ENCODE measurements at regions not wholly inside any gene's neighbourhood (a gene's known extent, or its start where the extent isn't known, plus 50 kb on each side); places are given as distances from the start of the nearest gene placed in this dataset.

DNA sequence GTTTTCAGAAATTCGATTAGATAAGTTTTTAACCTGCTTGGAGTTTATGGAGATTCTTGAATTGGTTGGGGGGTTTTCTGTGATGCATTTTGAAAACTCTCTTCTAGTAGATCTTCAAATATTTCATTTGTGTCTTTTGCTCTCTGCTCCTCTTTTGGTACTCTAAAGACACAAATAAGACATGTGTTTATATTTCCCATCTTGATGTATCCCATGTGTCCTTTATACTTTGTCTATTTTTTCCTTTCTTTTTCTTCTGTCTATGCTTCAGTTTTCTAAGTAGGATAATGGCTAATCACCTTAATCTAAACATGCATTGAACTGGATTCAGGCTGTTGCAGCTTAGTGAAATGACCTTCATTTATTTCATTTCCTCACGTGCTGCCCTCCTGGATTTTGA, 63.8 kb upstream of the C1orf87 start:
- TF ChIP-seq, protein P1, sequence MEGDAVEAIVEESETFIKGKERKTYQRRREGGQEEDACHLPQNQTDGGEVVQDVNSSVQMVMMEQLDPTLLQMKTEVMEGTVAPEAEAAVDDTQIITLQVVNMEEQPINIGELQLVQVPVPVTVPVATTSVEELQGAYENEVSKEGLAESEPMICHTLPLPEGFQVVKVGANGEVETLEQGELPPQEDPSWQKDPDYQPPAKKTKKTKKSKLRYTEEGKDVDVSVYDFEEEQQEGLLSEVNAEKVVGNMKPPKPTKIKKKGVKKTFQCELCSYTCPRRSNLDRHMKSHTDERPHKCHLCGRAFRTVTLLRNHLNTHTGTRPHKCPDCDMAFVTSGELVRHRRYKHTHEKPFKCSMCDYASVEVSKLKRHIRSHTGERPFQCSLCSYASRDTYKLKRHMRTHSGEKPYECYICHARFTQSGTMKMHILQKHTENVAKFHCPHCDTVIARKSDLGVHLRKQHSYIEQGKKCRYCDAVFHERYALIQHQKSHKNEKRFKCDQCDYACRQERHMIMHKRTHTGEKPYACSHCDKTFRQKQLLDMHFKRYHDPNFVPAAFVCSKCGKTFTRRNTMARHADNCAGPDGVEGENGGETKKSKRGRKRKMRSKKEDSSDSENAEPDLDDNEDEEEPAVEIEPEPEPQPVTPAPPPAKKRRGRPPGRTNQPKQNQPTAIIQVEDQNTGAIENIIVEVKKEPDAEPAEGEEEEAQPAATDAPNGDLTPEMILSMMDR (IDR thresholded peaks at IDR 0.05; ENCODE audit: low read depth, low read length), result no peak
- no peak for TF ChIP-seq EZH2phosphoT487 (IDR thresholded peaks at IDR 0.05; ENCODE audit: low read depth)

Data from OCI-LY3 (cell line).